HEK293 (cell line): ENCODE measurements at regions not wholly inside any gene's neighbourhood (a gene's known extent, or its start where the extent isn't known, plus 50 kb on each side); places are given as distances from the start of the nearest gene placed in this dataset.
A peak's percentile ranks its signal among the peaks of the same experiment; 100 is the strongest.

Source experiments
- CTCF ChIA-PET: fragments of 350-600 bp; formaldehyde crosslinking; extraction: SDS; loops from one replicate; lab custom pipeline; 2021; ENCODE audit warnings: antibody characterized with exemption; lab: Yijun Ruan, JAX
- POLR2A ChIA-PET: fragments of 300-600 bp; formaldehyde crosslinking; extraction: SDS; loops from one replicate; lab custom pipeline; 2020; ENCODE audit warnings: antibody characterized with exemption, inconsistent platforms; lab: Yijun Ruan, JAX
- H3K27ac ChIP-seq: fragments of 200-500 bp; sonication (Bioruptor generic); 2 replicates; pipeline ENCODE4 v1.5.1; 2014; ENCODE audit warnings: low read depth, low read length, control low read depth, inconsistent platforms; ENCODE audit errors: extremely low read depth
- H3K36me3 ChIP-seq, 2 experiments: fragments of 200-500 bp in 1 of 2; sonication (Bioruptor generic) in 1 of 2; 1 replicate in 1 of 2; 2 replicates in 1 of 2; pipeline ENCODE4 v1.5.1; 2014 to 2017; ENCODE audit warnings: inconsistent platforms in 2 of 2, low read length in 2 of 2; ENCODE audit not compliant: control insufficient read depth in 2 of 2, insufficient read depth in 1 of 2
- H3K4me1 ChIP-seq: fragments of 200-500 bp; sonication (Bioruptor generic); 2 replicates; pipeline ENCODE4 v1.5.1; 2014; ENCODE audit warnings: mild to moderate bottlenecking, low read length, inconsistent platforms; ENCODE audit not compliant: control insufficient read depth, insufficient read depth
- H3K4me3 ChIP-seq: 2 replicates; pipeline ENCODE4 v1.5.1; 2011; ENCODE audit warnings: low read depth, mild to moderate bottlenecking, control low read depth, low read length, moderate library complexity
- H3K9me3 ChIP-seq: fragments of 200-500 bp; sonication (Bioruptor generic); 2 replicates; pipeline ENCODE4 v1.5.1; 2014; ENCODE audit warnings: low read depth, low read length, inconsistent platforms; ENCODE audit not compliant: control insufficient read depth, insufficient read depth
- AEBP2 ChIP-seq: fragments of 450-650 bp; formaldehyde crosslinking; IDR thresholded peaks from 2 replicates; pipeline ENCODE4 v1.5.1; 2016; ENCODE audit warnings: missing biosample characterization, missing genetic modification characterization, borderline replicate concordance
- CTCF ChIP-seq: fragments of 450-650 bp; formaldehyde crosslinking; IDR thresholded peaks from 2 replicates; pipeline ENCODE4 v1.5.1; 2016; ENCODE audit warnings: missing biosample characterization, missing genetic modification characterization
- GFI1B ChIP-seq: fragments of 450-650 bp; formaldehyde crosslinking; IDR thresholded peaks from 2 replicates; pipeline ENCODE4 v1.5.1; 2016; ENCODE audit warnings: missing biosample characterization, missing genetic modification characterization
- KLF17 ChIP-seq: fragments of 450-650 bp; formaldehyde crosslinking; IDR thresholded peaks from 2 replicates; pipeline ENCODE4 v1.5.1; 2016; ENCODE audit warnings: missing biosample characterization, missing genetic modification characterization
- KLF9 ChIP-seq: fragments of 450-650 bp; formaldehyde crosslinking; IDR thresholded peaks from 2 replicates; pipeline ENCODE4 v1.5.1; 2016; ENCODE audit warnings: missing biosample characterization, missing genetic modification characterization, low read depth
- PRDM6 ChIP-seq: fragments of 450-650 bp; formaldehyde crosslinking; IDR thresholded peaks from 2 replicates; pipeline ENCODE4 v1.5.1; 2017; ENCODE audit warnings: missing biosample characterization, missing genetic modification characterization
- SCRT2 ChIP-seq: fragments of 450-650 bp; formaldehyde crosslinking; IDR thresholded peaks from 2 replicates; pipeline ENCODE4 v1.5.1; 2016; ENCODE audit warnings: missing biosample characterization, missing genetic modification characterization
- SP7 ChIP-seq: fragments of 450-650 bp; formaldehyde crosslinking; IDR thresholded peaks from 2 replicates; pipeline ENCODE4 v1.5.1; 2016; ENCODE audit warnings: missing biosample characterization, missing genetic modification characterization
- ZBTB1 ChIP-seq: fragments of 450-650 bp; formaldehyde crosslinking; IDR thresholded peaks from 2 replicates; pipeline ENCODE4 v1.5.1; 2016; ENCODE audit warnings: missing biosample characterization, missing genetic modification characterization
- ZBTB49 ChIP-seq: fragments of 450-650 bp; formaldehyde crosslinking; IDR thresholded peaks from 2 replicates; pipeline ENCODE4 v1.5.1; 2016; ENCODE audit warnings: missing biosample characterization, missing genetic modification characterization, low read depth
- ZFHX2 ChIP-seq: fragments of 450-650 bp; formaldehyde crosslinking; conservative IDR thresholded peaks from 2 replicates; pipeline ENCODE4 v1.5.1; 2016; ENCODE audit warnings: missing biosample characterization, missing genetic modification characterization
- ZNF121 ChIP-seq: fragments of 450-650 bp; formaldehyde crosslinking; IDR thresholded peaks from 2 replicates; pipeline ENCODE4 v1.5.1; 2016; ENCODE audit warnings: missing biosample characterization, missing genetic modification characterization
- ZNF184 ChIP-seq: fragments of 450-650 bp; IDR thresholded peaks from 2 replicates; pipeline ENCODE4 v1.5.1; 2018; ENCODE audit warnings: missing biosample characterization, mild to moderate bottlenecking, missing genetic modification characterization
- ZNF221 ChIP-seq: fragments of 450-650 bp; formaldehyde crosslinking; IDR thresholded peaks from 2 replicates; pipeline ENCODE4 v1.5.1; 2017; ENCODE audit warnings: missing biosample characterization, missing genetic modification characterization, borderline replicate concordance
- ZNF394 ChIP-seq: fragments of 450-650 bp; formaldehyde crosslinking; IDR thresholded peaks from 2 replicates; pipeline ENCODE4 v1.5.1; 2016; ENCODE audit warnings: missing biosample characterization, missing genetic modification characterization, mild to moderate bottlenecking, moderate library complexity, borderline replicate concordance
- ZNF501 ChIP-seq: fragments of 450-650 bp; formaldehyde crosslinking; IDR thresholded peaks from 2 replicates; pipeline ENCODE4 v1.5.1; 2016; ENCODE audit warnings: missing biosample characterization, missing genetic modification characterization
- ZNF510 ChIP-seq: fragments of 450-650 bp; formaldehyde crosslinking; IDR thresholded peaks from 2 replicates; pipeline ENCODE4 v1.5.1; 2018; ENCODE audit warnings: mild to moderate bottlenecking, missing genetic modification characterization, missing biosample characterization; ENCODE audit not compliant: insufficient replicate concordance
- ZNF549 ChIP-seq: fragments of 450-650 bp; IDR thresholded peaks from 2 replicates; pipeline ENCODE4 v1.5.1; 2018; ENCODE audit warnings: missing biosample characterization, missing genetic modification characterization, mild to moderate bottlenecking, inconsistent platforms, moderate library complexity
- ZNF558 ChIP-seq: fragments of 450-650 bp; formaldehyde crosslinking; IDR thresholded peaks from 2 replicates; pipeline ENCODE4 v1.5.1; 2016; ENCODE audit warnings: missing biosample characterization, missing genetic modification characterization
- ZNF600 ChIP-seq: fragments of 450-650 bp; formaldehyde crosslinking; IDR thresholded peaks from 2 replicates; pipeline ENCODE4 v1.5.1; 2016; ENCODE audit warnings: missing biosample characterization, missing genetic modification characterization
- ZNF654 ChIP-seq: fragments of 450-650 bp; formaldehyde crosslinking; IDR thresholded peaks from 2 replicates; pipeline ENCODE4 v1.5.1; 2016; ENCODE audit warnings: low read depth, missing biosample characterization, missing genetic modification characterization
- ZNF768 ChIP-seq: fragments of 450-650 bp; formaldehyde crosslinking; IDR thresholded peaks from 2 replicates; pipeline ENCODE4 v1.5.1; 2018; ENCODE audit warnings: missing biosample characterization, mild to moderate bottlenecking, missing genetic modification characterization
- ZSCAN4 ChIP-seq: fragments of 450-650 bp; formaldehyde crosslinking; IDR thresholded peaks from 2 replicates; pipeline ENCODE4 v1.5.1; 2017; ENCODE audit warnings: missing biosample characterization, missing genetic modification characterization

- TF ChIP-seq AEBP2 (tag by site-specific recombination) (no peak), ZNF558 (tag by site-specific recombination) (no peak), ZBTB49 (no peak), ZNF600 (tag by site-specific recombination) (peak; percentile 26; the same call in 1 of the 2 replicates), ZNF549 (no peak), KLF17 (tag by site-specific recombination) (no peak), CTCF (tag by site-specific recombination) (peak; percentile 40; the same call in 1 of the 2 replicates), ZFHX2 (no peak), ZNF768 (no peak), ZSCAN4 (tag by site-specific recombination) (no peak), ZNF510 (tag by site-specific recombination) (no peak), KLF9 (tag by site-specific recombination) (no peak), ZNF121 (no peak), ZNF184 (no peak)
Observed at GRCh38 chr9:110058304-110058953, 149.5 kb downstream of the C9orf152 start (continued).

GRCh38 chr9:110059461-110059860 lies 148.5 kb downstream of the C9orf152 start:
- H3K36me3 ChIP-seq = no peaks in the 10 kb centered on the region
- TF ChIP-seq GFI1B (tag by site-specific recombination) (no peak), PRDM6 (tag by site-specific recombination) (no peak), ZBTB1 (no peak), ZNF501 (tag by site-specific recombination) (no peak), ZNF221 (tag by site-specific recombination) (no peak), ZNF394 (tag by site-specific recombination) (no peak), CTCF (tag by site-specific recombination) (no peak), ZNF654 (no peak), SCRT2 (no peak), SP7 (no peak)

More at GRCh38 chr9:110059461-110059860, 148.5 kb downstream of the C9orf152 start:
- Histone ChIP-seq H3K9me3 (no peaks in the 10 kb centered on the region), H3K4me3 (no peak overlapping the region), H3K27ac (no peak overlapping the region), H3K4me1 (no peaks in the 10 kb centered on the region)
- POLR2A ChIA-PET = no interaction called here
- CTCF ChIA-PET = interaction anchor here (0.5 to 6.8 kb wide), 4 partner anchors 28 to 486 kb away, joined by 3 to 60 read pairs (median 4); no protein-coding TSS in a partner anchor
